Immature natural killer cell (primary cell): ENCODE measurements at regions not wholly inside any gene's neighbourhood (a gene's known extent, or its start where the extent isn't known, plus 50 kb on each side); places are given as distances from the start of the nearest gene placed in this dataset.

ENCODE experiments used
- DNase-seq, 3 donors: peaks; one replicate each; pipeline ENCODE4 v3.0.0; 2022; ENCODE audit warnings: mixed read lengths in 1 of 3
- H3K27ac Mint-ChIP-seq, 6 donors: one replicate each; pipeline ENCODE4 v1.8.0; 2020; ENCODE audit warnings: mixed read lengths in 6 of 6, mild to moderate bottlenecking in 5 of 6, inconsistent platforms in 4 of 6, moderate library complexity in 3 of 6
- H3K27me3 Mint-ChIP-seq, 3 donors: one replicate each; pipeline ENCODE4 v1.8.0; 2020 to 2021; ENCODE audit warnings: low read depth in 3 of 3, mild to moderate bottlenecking in 3 of 3, mixed read lengths in 3 of 3, moderate library complexity in 3 of 3, inconsistent platforms in 1 of 3
- H3K36me3 Mint-ChIP-seq, 3 donors: one replicate each; pipeline ENCODE4 v1.8.0; 2020; ENCODE audit warnings: mixed read lengths in 3 of 3, inconsistent platforms in 2 of 3, mild to moderate bottlenecking in 2 of 3
- H3K4me1 Mint-ChIP-seq, 2 donors: one replicate each; pipeline ENCODE4 v1.8.0; 2020; ENCODE audit warnings: inconsistent platforms in 2 of 2, mild to moderate bottlenecking in 2 of 2, mixed read lengths in 2 of 2, moderate library complexity in 1 of 2
- H3K4me3 Mint-ChIP-seq, 5 donors: one replicate each; pipeline ENCODE4 v1.8.0; 2020; ENCODE audit warnings: mild to moderate bottlenecking in 5 of 5, mixed read lengths in 5 of 5, inconsistent platforms in 3 of 5, moderate library complexity in 3 of 5
- H3K9me3 Mint-ChIP-seq, 6 donors: one replicate each; pipeline ENCODE4 v1.8.0; 2020; ENCODE audit warnings: mild to moderate bottlenecking in 6 of 6, mixed read lengths in 6 of 6, inconsistent platforms in 4 of 6, moderate library complexity in 3 of 6

- no peak for DNase-seq
- Mint-ChIP-seq H3K9me3 (no peaks in the 10 kb centered on the region), H3K36me3 (peaks cover 2 to 3% (median 3%) of the 10 kb centered on the region in 3 donors), H3K4me3 (no peak overlapping the region), H3K27ac (no peak overlapping the region), H3K27me3 (no peaks in the 10 kb centered on the region), H3K4me1 (peaks cover 19 to 30% of the 10 kb centered on the region in 2 donors)
Measured at GRCh38 chr12:124489915-124490583, 77.4 kb downstream of the NCOR2 start.

DNA sequence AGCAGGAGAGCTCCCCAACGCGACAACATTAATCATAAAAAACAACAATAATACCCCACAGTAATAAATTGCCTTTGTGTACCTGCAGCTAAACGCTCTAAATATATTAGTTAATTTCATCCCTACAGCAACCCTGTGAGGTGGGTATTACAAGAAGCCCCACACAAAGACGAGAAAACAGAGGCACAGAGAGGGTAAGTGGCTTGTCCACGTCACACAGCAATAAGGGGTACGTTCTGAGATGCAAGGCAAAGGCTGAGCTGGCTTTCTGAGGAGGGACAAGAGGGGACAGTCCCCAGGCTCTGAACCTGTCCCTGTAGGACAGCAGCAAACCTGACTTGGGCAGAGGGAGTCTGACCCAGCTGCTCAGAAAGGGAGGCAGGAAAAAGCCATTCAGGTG, 78.2 kb downstream of the NCOR2 start:
- peaks cover 0 to 1% (median 0%) of the 10 kb centered on the region in 3 donors for H3K27me3 Mint-ChIP-seq

DNA sequence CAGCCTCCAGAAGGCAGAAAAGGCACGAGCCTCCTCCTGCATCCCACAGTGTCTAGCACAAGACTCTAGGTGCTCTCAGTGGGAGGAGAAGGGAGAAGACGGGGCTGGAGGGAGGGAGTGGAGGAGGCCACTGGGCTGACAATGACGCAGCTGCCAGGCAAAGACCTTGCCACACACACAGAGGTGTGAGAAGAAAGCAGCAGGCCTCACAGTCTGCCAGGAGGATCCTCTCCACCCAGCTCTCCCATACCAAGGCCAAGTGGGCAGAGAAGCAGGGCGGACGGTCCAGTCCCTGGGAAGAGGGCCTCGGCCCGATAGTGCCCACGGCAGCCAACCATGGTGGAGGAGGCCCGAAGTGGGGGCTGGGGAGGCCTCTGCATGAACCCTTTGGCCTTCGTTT, 78.9 kb downstream of the NCOR2 start:
- H3K4me3 Mint-ChIP-seq, result no peak overlapping the region
- H3K36me3 Mint-ChIP-seq, result peaks cover 3 to 5% (median 4%) of the 10 kb centered on the region in 3 donors
- peaks cover 10 to 20% of the 10 kb centered on the region in 2 donors for H3K4me1 Mint-ChIP-seq
- peaks cover 0 to 1% (median 0%) of the 10 kb centered on the region in 3 donors for H3K27me3 Mint-ChIP-seq
- H3K9me3 Mint-ChIP-seq, result no peaks in the 10 kb centered on the region
- DNase-seq, result no peak
- H3K27ac Mint-ChIP-seq, result no peak overlapping the region

More for the DNA sequence above, 78.2 kb downstream of the NCOR2 start:
- no peaks in the 10 kb centered on the region for H3K9me3 Mint-ChIP-seq
- peak overlapping the region in 1 of 6 donors; percentile 44 for H3K27ac Mint-ChIP-seq
- no peak for DNase-seq
- peaks cover 3 to 4% (median 4%) of the 10 kb centered on the region in 3 donors for H3K36me3 Mint-ChIP-seq
- peaks cover 17 to 24% of the 10 kb centered on the region in 2 donors for H3K4me1 Mint-ChIP-seq
- H3K4me3 Mint-ChIP-seq, result no peak overlapping the region

- Mint-ChIP-seq H3K4me3 (no peak overlapping the region), H3K9me3 (no peaks in the 10 kb centered on the region), H3K4me1 (peaks cover 5 to 13% of the 10 kb centered on the region in 2 donors), H3K36me3 (peaks cover 3 to 5% (median 4%) of the 10 kb centered on the region in 3 donors), H3K27me3 (peaks cover 0 to 1% (median 0%) of the 10 kb centered on the region in 3 donors), H3K27ac (peak overlapping the region in 1 of 6 donors; percentile 57)
- DNase-seq, result no peak
Measured at GRCh38 chr12:124487834-124488165, 79.6 kb downstream of the NCOR2 start.

DNA sequence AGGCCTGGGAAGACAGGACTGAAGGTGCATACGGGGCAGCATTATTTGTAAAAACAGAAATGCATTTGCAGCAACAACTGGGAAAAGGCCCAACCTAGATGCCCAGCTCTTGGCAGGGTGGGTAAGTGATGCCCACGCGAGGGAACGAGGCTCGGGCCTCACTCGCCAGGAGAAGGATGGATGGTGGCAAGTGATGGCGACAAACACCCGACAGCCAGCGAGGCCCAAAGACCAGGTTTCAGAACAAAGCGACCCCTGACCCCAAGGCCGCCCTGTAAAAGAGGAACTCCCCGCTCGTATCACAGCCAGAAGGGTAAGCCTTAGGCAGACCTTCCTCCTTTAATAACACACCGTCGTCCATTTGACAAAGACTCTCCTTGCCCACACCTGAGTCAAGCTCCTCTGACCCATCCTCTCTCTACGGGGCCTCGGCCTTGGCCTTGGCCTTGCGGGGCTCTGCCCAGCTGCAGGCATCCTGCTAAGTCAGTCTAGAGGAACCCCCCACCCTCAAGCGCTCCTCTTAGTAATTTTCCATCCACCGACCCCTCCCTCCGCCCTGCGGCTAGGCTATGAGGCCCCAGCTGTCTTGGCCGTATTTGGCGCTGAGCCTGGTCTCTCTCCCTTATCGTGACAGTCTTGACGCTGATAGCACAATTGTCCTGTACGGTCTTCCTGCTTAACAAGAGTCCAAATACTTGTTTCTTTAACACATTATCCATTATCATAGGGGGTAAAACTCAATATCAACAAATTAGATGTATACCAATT, 80.2 kb downstream of the NCOR2 start:
- Mint-ChIP-seq H3K27ac (no peak overlapping the region), H3K4me3 (no peak overlapping the region), H3K4me1 (peaks cover 7 to 10% of the 10 kb centered on the region in 2 donors), H3K36me3 (peaks cover 3 to 5% (median 4%) of the 10 kb centered on the region in 3 donors), H3K27me3 (peaks cover 0 to 1% (median 0%) of the 10 kb centered on the region in 3 donors), H3K9me3 (no peaks in the 10 kb centered on the region)
- DNase-seq, result no peak

DNA sequence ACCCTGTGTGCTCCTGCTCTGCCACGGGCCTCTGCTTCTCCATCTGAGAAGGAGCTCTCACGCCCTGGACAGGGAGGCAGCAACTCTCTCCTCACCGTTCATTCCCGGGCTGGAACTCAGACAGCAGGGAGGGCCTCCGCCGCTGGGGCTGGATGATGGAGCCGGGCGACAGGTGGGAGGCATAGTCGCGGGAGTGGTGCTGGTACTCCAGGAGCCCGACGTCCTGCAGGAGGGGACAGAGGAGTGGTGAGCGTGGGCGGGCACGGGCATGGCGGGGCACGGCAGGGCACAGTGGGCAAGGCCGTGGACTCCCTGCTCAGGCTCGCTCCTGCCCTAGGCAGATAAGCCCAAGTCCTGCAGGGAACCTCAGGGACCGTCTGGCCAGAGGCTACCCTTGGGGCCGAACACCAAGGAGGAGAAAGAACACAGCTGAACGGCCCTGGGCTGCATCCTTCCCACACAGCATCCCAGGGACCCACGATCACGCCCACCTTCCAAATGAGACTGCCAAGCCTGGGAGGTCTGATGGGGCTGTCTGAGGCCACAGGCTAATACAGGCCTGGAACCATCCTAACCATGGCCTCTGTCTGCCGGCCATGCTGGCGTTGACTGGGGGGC, 81.0 kb downstream of the NCOR2 start:
- H3K4me3 Mint-ChIP-seq, result no peak overlapping the region
- H3K27ac Mint-ChIP-seq, result no peak overlapping the region
- no peak for DNase-seq
- H3K9me3 Mint-ChIP-seq, result no peaks in the 10 kb centered on the region
- H3K36me3 Mint-ChIP-seq, result peaks cover 8 to 10% (median 9%) of the 10 kb centered on the region in 3 donors
- H3K27me3 Mint-ChIP-seq, result peaks cover 0 to 1% (median 0%) of the 10 kb centered on the region in 3 donors
- H3K4me1 Mint-ChIP-seq, result peaks cover 12 to 14% of the 10 kb centered on the region in 2 donors

DNA sequence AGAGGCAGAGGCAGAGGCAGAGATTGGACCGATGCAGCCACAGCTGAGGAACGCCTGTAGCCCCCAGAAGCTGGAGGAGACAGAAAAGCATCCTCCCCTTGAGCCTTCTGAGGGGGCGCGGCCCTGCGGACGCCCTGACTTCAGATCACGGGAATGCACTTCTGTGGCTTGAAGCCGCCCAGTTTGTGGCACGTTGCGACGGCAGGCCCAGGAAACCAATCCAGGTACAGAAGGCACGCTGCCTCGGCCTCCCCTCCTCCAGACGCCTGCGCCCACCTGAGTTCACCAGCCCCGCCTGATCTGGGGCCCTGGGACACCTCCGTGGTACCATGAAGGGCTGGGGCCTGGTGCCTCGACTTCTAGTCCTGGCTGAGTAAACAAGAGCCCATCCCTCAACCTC, 82.0 kb downstream of the NCOR2 start:
- H3K4me1 Mint-ChIP-seq, result peaks cover 15 to 18% of the 10 kb centered on the region in 2 donors
- no peak for DNase-seq
- peaks cover 8 to 11% (median 11%) of the 10 kb centered on the region in 3 donors for H3K36me3 Mint-ChIP-seq
- no peak overlapping the region for H3K4me3 Mint-ChIP-seq
- H3K27me3 Mint-ChIP-seq, result peaks cover 0 to 3% (median 0%) of the 10 kb centered on the region in 3 donors
- H3K27ac Mint-ChIP-seq, result no peak overlapping the region
- H3K9me3 Mint-ChIP-seq, result no peaks in the 10 kb centered on the region

DNA sequence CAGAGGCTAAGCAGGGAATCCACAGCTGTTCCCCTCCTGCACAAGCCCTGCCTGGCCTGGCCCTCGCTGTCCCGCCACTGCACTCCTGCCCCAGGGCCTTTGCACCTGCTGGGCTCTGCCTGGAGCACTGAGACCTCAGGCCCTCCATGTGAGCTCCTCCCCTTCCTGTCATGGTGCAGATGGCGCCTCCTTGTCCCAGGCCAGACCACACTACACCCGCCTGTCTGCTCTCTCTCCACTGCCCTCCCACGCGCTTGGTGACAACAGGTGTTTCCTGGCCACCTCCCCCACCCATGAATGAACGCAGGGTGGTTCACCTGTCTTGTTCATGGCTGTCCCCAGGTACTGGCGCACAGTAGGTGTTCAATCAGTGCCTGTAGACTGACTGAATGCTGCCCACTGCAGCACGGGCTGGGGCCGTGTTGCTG, 82.9 kb downstream of the NCOR2 start:
- no peak for DNase-seq
- peaks cover 0 to 5% (median 0%) of the 10 kb centered on the region in 3 donors for H3K27me3 Mint-ChIP-seq
- peak overlapping the region in 1 of 6 donors; percentile 11 for H3K27ac Mint-ChIP-seq
- peaks cover 8 to 11% (median 11%) of the 10 kb centered on the region in 3 donors for H3K36me3 Mint-ChIP-seq
- peaks cover 20% of the 10 kb centered on the region in 2 donors for H3K4me1 Mint-ChIP-seq
- no peak overlapping the region for H3K4me3 Mint-ChIP-seq
- no peaks in the 10 kb centered on the region for H3K9me3 Mint-ChIP-seq

DNA sequence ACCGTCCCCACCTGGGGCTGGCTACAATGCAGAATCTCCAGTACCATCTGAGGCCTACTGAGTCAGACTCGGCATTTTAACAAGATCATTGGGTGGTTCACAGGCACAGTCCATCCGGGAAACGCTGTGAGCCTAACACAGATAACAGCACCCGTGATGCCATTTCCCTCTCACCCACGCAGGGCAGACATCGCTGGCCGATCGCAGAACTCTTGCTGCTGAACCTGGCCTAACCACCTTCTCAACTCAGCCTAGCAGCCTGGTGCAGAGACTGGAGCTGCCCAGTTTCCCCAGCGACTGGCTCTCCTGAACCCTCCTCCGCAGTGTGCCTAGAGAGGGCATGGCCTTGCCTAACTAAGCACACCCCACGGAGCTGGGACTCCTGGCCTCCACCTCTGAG, 83.3 kb downstream of the NCOR2 start:
- Mint-ChIP-seq H3K9me3 (no peaks in the 10 kb centered on the region), H3K27me3 (peaks cover 0 to 5% (median 2%) of the 10 kb centered on the region in 3 donors), H3K36me3 (peaks cover 8 to 16% (median 11%) of the 10 kb centered on the region in 3 donors), H3K27ac (peak overlapping the region in 1 of 6 donors; percentile 11), H3K4me3 (no peak overlapping the region), H3K4me1 (peaks cover 24 to 25% of the 10 kb centered on the region in 2 donors)
- no peak for DNase-seq

- no peaks in the 10 kb centered on the region for H3K9me3 Mint-ChIP-seq
- no peak for DNase-seq
- H3K4me3 Mint-ChIP-seq, result no peak overlapping the region
- H3K36me3 Mint-ChIP-seq, result peaks cover 12 to 22% (median 15%) of the 10 kb centered on the region in 3 donors
- H3K27ac Mint-ChIP-seq, result no peak overlapping the region
- H3K27me3 Mint-ChIP-seq, result peaks cover 0 to 5% (median 2%) of the 10 kb centered on the region in 3 donors
- H3K4me1 Mint-ChIP-seq, result peaks cover 31 to 34% of the 10 kb centered on the region in 2 donors
Measured at GRCh38 chr12:124482901-124483799, 84.3 kb downstream of the NCOR2 start.

DNA sequence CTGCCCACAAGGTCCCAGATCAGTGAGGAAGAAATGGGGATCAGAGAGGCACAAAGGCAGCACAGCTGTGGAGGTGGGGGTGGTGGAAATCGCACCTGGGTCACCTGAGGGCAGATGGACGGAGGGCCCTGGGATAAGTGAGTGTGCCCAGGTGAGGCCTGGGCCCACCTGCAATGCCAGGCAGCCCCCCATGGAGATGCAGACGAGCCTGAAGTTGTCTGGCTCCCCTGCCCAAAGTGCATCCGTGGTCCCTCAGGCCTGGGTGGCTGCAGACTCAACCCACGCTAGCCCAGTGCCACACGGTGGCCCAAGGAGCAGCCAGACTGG, 84.9 kb downstream of the NCOR2 start:
- peaks cover 31 to 34% of the 10 kb centered on the region in 2 donors for H3K4me1 Mint-ChIP-seq
- H3K9me3 Mint-ChIP-seq, result no peaks in the 10 kb centered on the region
- H3K36me3 Mint-ChIP-seq, result peaks cover 11 to 27% (median 15%) of the 10 kb centered on the region in 3 donors
- DNase-seq, result no peak
- H3K27me3 Mint-ChIP-seq, result peaks cover 0 to 5% (median 2%) of the 10 kb centered on the region in 3 donors
- H3K27ac Mint-ChIP-seq, result no peak overlapping the region
- H3K4me3 Mint-ChIP-seq, result no peak overlapping the region

DNA sequence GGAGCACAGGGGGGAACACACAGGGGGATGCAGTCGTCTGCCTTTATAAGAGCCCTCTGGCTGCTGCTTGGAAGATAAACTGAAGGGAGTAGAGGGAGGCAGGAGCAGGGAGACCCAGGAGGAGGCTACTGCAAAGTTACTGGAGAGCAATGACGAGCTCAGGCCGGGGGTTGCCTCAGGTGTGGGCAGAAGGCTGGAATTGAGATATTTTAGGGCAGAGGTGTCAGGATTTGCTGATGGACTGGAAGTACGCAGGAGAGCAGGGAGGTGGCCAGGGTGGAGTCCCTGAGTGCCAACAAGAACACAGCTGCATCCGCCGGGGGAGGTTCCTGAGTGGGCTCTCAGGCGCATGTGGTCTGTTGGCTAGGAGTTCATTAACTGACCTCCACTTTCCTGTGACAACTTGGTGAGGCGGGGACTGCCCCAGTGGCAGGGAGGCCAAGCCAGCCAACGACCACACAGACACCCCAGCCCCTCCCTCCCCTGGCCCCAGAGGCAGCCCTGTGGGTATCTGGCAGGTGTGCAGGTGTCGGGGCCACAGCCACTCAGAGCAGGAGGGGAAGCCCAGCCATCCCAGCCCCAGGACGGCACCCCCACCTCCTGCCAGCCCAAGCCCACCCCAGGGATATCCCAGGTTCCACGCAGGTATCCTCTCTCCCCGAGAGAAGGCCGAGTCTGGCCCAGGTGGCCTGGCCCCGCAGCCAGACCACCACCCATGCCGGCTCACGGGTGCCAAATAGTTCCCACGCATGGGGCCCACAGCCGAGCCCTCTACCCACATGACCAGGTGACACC, 85.4 kb downstream of the NCOR2 start:
- Mint-ChIP-seq H3K27ac (peak overlapping the region in 5 of 6 donors; percentile 0 to 66 (median 32)), H3K4me1 (peaks cover 31 to 34% of the 10 kb centered on the region in 2 donors), H3K27me3 (peaks cover 0 to 5% (median 2%) of the 10 kb centered on the region in 3 donors), H3K9me3 (no peaks in the 10 kb centered on the region), H3K36me3 (peaks cover 13 to 31% (median 20%) of the 10 kb centered on the region in 3 donors), H3K4me3 (peak overlapping the region in 1 of 5 donors; percentile 4)
- peak; percentile 42 to 63 (median 61) for DNase-seq
